CD14-positive monocyte (primary cell): ENCODE measurements at regions not wholly inside any gene's neighbourhood (a gene's known extent, or its start where the extent isn't known, plus 50 kb on each side); places are given as distances from the start of the nearest gene placed in this dataset.

ENCODE experiments used
- DNase-seq, 3 donors: peaks; one replicate each; pipeline ENCODE4 v3.0.0-alpha.2; 2011 to 2022
- H2AFZ ChIP-seq: 2 replicates; pipeline ENCODE4 v1.6.0; 2012; ENCODE audit warnings: mild to moderate bottlenecking, low read depth, low read length, inconsistent platforms; ENCODE audit not compliant: insufficient read depth, poor library complexity, severe bottlenecking
- H3K27ac ChIP-seq, 2 donors: 1 replicate in 1 of 2; 2 replicates in 1 of 2; pipeline ENCODE4 v1.5.1; 2012 to 2013; ENCODE audit warnings: low read length in 2 of 2, control low read depth in 1 of 2, inconsistent platforms in 1 of 2, low read depth in 1 of 2, mild to moderate bottlenecking in 1 of 2
- H3K27me3 ChIP-seq, 2 donors: one replicate each; pipeline versions ENCODE4 v1.6.0 to v1.6.1; 2011 to 2013; ENCODE audit warnings: low read length in 2 of 2; ENCODE audit not compliant: control insufficient read depth in 2 of 2, insufficient read depth in 2 of 2
- H3K36me3 ChIP-seq, 2 donors: replicated peaks in 1 of 2; 1 replicate in 1 of 2; 2 replicates in 1 of 2; pipeline versions ENCODE4 v1.5.1 to v1.6.1; 2012 to 2013; ENCODE audit warnings: low read length in 2 of 2, control low read depth in 1 of 2, inconsistent platforms in 1 of 2, mild to moderate bottlenecking in 1 of 2; ENCODE audit not compliant: insufficient read depth in 2 of 2, control insufficient read depth in 1 of 2
- H3K4me1 ChIP-seq, 2 donors: 1 replicate in 1 of 2; 2 replicates in 1 of 2; pipeline versions ENCODE4 v1.5.1 to v1.6.1; 2012 to 2013; ENCODE audit warnings: low read length in 2 of 2, control low read depth in 1 of 2, inconsistent platforms in 1 of 2, mild to moderate bottlenecking in 1 of 2, moderate library complexity in 1 of 2; ENCODE audit not compliant: insufficient read depth in 2 of 2, control insufficient read depth in 1 of 2
- H3K4me2 ChIP-seq: replicated peaks from 2 replicates; pipeline ENCODE3; 2012; ENCODE audit warnings: low read length, moderate library complexity, mild to moderate bottlenecking; ENCODE audit not compliant: poor library complexity, severe bottlenecking; ENCODE audit errors: extremely low read depth
- H3K4me3 ChIP-seq, 3 experiments: fragments of 200-600 bp in 1 of 3; sonication (generic) in 1 of 3; replicated peaks in 1 of 3; 1 replicate in 2 of 3; 2 replicates in 1 of 3; pipeline ENCODE4 v1.5.1; 2011 to 2013; ENCODE audit warnings: low read length in 3 of 3, mild to moderate bottlenecking in 3 of 3, control low read depth in 2 of 3, low read depth in 2 of 3, inconsistent platforms in 1 of 3, moderate library complexity in 1 of 3
- H3K79me2 ChIP-seq: 2 replicates; pipeline ENCODE4 v1.6.0; 2012; ENCODE audit warnings: mild to moderate bottlenecking, control low read depth, inconsistent platforms, low read length, moderate library complexity; ENCODE audit not compliant: insufficient read depth
- H3K9ac ChIP-seq: 2 replicates; pipeline ENCODE4 v1.6.0; 2017; ENCODE audit warnings: low read length, mild to moderate bottlenecking; ENCODE audit not compliant: insufficient read depth, poor library complexity, severe bottlenecking
- H3K9me3 ChIP-seq, 2 donors: replicated peaks in 1 of 2; 1 replicate in 1 of 2; 2 replicates in 1 of 2; pipeline versions ENCODE4 v1.5.1 to v1.6.1; 2012 to 2013; ENCODE audit warnings: low read length in 2 of 2, control low read depth in 1 of 2; ENCODE audit not compliant: control insufficient read depth in 1 of 2, insufficient read depth in 1 of 2
- H4K20me1 ChIP-seq: 2 replicates; pipeline ENCODE4 v1.6.0; 2012; ENCODE audit warnings: mild to moderate bottlenecking, low read length, control low read depth, moderate library complexity; ENCODE audit not compliant: insufficient read depth
- H3K27ac Mint-ChIP-seq, 7 donors: one replicate each; pipeline ENCODE4 v1.8.0; 2020; ENCODE audit warnings: mild to moderate bottlenecking in 7 of 7, mixed read lengths in 7 of 7, moderate library complexity in 6 of 7, inconsistent platforms in 2 of 7
- H3K27me3 Mint-ChIP-seq, 3 donors: one replicate each; pipeline ENCODE4 v1.8.0; 2021 to 2022; ENCODE audit warnings: low read depth in 3 of 3, mild to moderate bottlenecking in 3 of 3, mixed read lengths in 3 of 3, moderate library complexity in 3 of 3, inconsistent platforms in 1 of 3
- H3K36me3 Mint-ChIP-seq, 2 donors: one replicate each; pipeline ENCODE4 v1.8.0; 2020; ENCODE audit warnings: mixed read lengths in 2 of 2, inconsistent platforms in 1 of 2, mild to moderate bottlenecking in 1 of 2
- H3K4me1 Mint-ChIP-seq: one replicate; pipeline ENCODE4 v1.8.0; 2020; ENCODE audit warnings: mild to moderate bottlenecking, mixed read lengths
- H3K4me3 Mint-ChIP-seq, 2 donors: one replicate each; pipeline ENCODE4 v1.8.0; 2020; ENCODE audit warnings: mild to moderate bottlenecking in 2 of 2, mixed read lengths in 2 of 2, moderate library complexity in 1 of 2
- H3K9me3 Mint-ChIP-seq, 7 donors: one replicate each; pipeline ENCODE4 v1.8.0; 2020 to 2022; ENCODE audit warnings: mixed read lengths in 7 of 7, mild to moderate bottlenecking in 6 of 7, moderate library complexity in 6 of 7, inconsistent platforms in 2 of 7
- CTCF ChIP-seq: fragments of 200-600 bp; IDR thresholded peaks from one replicate; pipeline ENCODE4 v1.8.0; 2022; ENCODE audit warnings: antibody characterized with exemption, mild to moderate bottlenecking
- WGBS: methylation state at CpG from one replicate; pipeline ENCODE4 v1.1.5; 2013; ENCODE audit warnings: missing lambda C conversion rate; ENCODE audit not compliant: insufficient coverage; 5-methylcytosine and 5-hydroxymethylcytosine counted together
- intact Hi-C, 2 donors: fragments of 100-400 bp; cut with micrococcal nuclease; formaldehyde crosslinking; loops; one replicate each; pipeline versions ENCODE4 v1.15.0 to v1.15.1; 2023

- Histone ChIP-seq H3K27ac (no peak overlapping the region), H4K20me1 (no peaks in the 10 kb centered on the region), H3K4me1 (no peaks in the 10 kb centered on the region), H3K36me3 (no peaks in the 10 kb centered on the region), H3K27me3 (no peaks in the 10 kb centered on the region), H3K9ac (no peak overlapping the region), H3K4me2 (no peak overlapping the region), H3K9me3 (no peaks in the 10 kb centered on the region), H3K4me3 (no peak overlapping the region), H2AFZ (no peak overlapping the region), H3K79me2 (no peaks in the 10 kb centered on the region)
- no peak for DNase-seq
- WGBS, result 98% methylated on average over 4 of the region's 4 CpGs
- no peaks in the 10 kb centered on the region for H3K4me1 Mint-ChIP-seq
- no peak overlapping the region for H3K27ac Mint-ChIP-seq
- TF ChIP-seq CTCF, result no peak
- peaks cover 0 to 1% (median 0%) of the 10 kb centered on the region in 7 donors for H3K9me3 Mint-ChIP-seq
- H3K36me3 Mint-ChIP-seq, result no peaks in the 10 kb centered on the region
- intact Hi-C loops, result no loop called here
- peaks cover 0 to 5% (median 3%) of the 10 kb centered on the region in 3 donors for H3K27me3 Mint-ChIP-seq
- H3K4me3 Mint-ChIP-seq, result no peak overlapping the region
These were observed 118.0 kb upstream of the G2E3 start for GRCh38 chr14:30440961-30441360.

- Mint-ChIP-seq H3K9me3 (peaks cover 0 to 1% (median 0%) of the 10 kb centered on the region in 7 donors), H3K36me3 (no peaks in the 10 kb centered on the region), H3K4me3 (no peak overlapping the region), H3K4me1 (no peaks in the 10 kb centered on the region), H3K27ac (no peak overlapping the region), H3K27me3 (peaks cover 0 to 3% (median 2%) of the 10 kb centered on the region in 3 donors)
- H3K79me2 ChIP-seq, result no peaks in the 10 kb centered on the region
- H3K4me1 ChIP-seq, result no peaks in the 10 kb centered on the region
- WGBS, result no CpG with 5 or more reads among the region's 7 CpGs
- no peaks in the 10 kb centered on the region for H3K9me3 ChIP-seq
- no peak overlapping the region for H2AFZ ChIP-seq
- H3K36me3 ChIP-seq, result no peaks in the 10 kb centered on the region
- DNase-seq, result no peak
- intact Hi-C loops, result no loop called here
- no peaks in the 10 kb centered on the region for H3K27me3 ChIP-seq
- H3K9ac ChIP-seq, result no peak overlapping the region
- H3K27ac ChIP-seq, result no peak overlapping the region
- no peak overlapping the region for H3K4me2 ChIP-seq
- TF ChIP-seq CTCF, result no peak
- H3K4me3 ChIP-seq, result no peak overlapping the region
- H4K20me1 ChIP-seq, result no peaks in the 10 kb centered on the region
These were observed 115.5 kb upstream of the G2E3 start for GRCh38 chr14:30443368-30444007.
